ENCODE measurements at regions not wholly inside any gene's neighbourhood (a gene's known extent, or its start where the extent isn't known, plus 50 kb on each side); places are given as distances from the start of the nearest gene placed in this dataset.
"Not testable (repeated sequence)": the region's sequence is repeated elsewhere in the genome, so short reads cannot be mapped to it uniquely, and the experiment has no call there.

DNA sequence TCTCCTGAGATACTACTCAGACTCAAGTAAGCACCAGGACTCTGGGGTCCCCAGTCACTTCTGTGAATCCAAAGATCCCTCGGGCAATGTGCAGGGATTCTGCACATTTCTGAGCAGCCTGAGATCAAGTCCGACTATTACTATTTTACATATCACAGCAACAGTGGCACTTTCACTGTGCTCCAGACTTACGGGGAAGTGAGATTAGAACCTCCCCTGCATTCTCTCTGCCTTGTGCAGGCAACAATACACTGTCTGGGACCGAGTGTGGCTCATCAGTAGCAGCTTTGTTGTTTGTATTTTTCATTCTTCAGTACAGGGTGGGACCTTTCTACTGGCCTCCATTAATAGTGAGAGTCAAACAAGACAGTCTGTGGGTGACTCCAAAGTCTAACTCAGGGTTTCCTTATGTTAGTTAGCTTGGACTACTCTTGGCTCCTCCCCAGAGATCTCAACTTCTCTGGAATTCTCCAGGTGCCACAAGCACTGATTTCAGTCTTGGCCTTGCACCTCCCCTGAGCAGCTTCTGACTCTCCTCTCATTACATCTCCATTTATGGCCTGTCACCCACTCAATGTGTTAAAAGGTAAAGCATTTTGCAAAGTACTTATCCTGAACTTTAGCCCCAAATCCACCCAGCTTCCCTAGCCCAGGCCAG lies 76.2 kb upstream of the TOP3B start:
- TF ChIP-seq, protein P1, sequence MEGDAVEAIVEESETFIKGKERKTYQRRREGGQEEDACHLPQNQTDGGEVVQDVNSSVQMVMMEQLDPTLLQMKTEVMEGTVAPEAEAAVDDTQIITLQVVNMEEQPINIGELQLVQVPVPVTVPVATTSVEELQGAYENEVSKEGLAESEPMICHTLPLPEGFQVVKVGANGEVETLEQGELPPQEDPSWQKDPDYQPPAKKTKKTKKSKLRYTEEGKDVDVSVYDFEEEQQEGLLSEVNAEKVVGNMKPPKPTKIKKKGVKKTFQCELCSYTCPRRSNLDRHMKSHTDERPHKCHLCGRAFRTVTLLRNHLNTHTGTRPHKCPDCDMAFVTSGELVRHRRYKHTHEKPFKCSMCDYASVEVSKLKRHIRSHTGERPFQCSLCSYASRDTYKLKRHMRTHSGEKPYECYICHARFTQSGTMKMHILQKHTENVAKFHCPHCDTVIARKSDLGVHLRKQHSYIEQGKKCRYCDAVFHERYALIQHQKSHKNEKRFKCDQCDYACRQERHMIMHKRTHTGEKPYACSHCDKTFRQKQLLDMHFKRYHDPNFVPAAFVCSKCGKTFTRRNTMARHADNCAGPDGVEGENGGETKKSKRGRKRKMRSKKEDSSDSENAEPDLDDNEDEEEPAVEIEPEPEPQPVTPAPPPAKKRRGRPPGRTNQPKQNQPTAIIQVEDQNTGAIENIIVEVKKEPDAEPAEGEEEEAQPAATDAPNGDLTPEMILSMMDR (IDR thresholded peaks at IDR 0.05; ENCODE audit: insufficient read depth, low read length) = no peak
- no peak for DNase-seq (ENCODE audit: low read depth)

DNA sequence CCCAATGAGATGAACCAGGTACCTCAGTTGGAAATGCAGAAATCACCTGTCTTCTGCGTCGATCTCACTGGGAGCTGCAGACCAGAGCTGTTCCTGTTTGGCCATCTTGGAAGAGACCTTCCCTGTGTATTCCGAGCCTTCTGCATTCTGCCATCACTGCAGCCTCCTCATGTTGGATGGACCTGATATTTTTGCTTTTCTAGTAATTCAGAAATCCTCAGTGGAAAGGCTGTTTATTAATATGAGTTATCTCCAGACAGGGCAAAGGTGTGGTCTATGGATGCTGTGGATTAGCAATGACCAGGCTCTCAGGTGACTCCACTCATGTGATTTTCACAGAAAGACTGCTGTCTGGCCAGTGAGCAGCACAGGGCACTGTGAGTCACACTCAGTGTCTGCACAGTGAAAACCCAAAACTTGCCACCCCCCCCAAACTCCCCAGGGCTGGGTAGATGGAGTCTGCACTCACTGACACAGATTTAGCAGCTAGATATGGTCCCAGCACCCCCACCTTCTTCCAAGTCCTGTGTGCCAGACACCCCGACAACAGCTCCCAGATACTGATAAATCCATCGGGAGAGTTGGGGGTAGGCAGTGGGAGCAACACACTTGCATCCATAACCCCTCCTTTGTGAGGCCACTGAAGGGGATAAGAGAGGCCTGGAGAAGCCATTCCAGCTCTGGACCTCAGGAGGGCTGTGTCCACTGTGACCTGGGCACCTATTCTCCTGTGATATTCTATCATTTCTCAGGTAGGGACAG lies 75.2 kb upstream of the TOP3B start:
- no peak for DNase-seq (ENCODE audit: low read depth)
- TF ChIP-seq, protein P1 (IDR thresholded peaks at IDR 0.05; ENCODE audit: insufficient read depth, low read length) = no peak
- H3K4me3 ChIP-seq (ENCODE audit: low read depth, low read length) = no peak overlapping the region

More for the DNA sequence above, 76.2 kb upstream of the TOP3B start:
- H3K4me3 ChIP-seq (ENCODE audit: low read depth, low read length) = no peak overlapping the region

DNA sequence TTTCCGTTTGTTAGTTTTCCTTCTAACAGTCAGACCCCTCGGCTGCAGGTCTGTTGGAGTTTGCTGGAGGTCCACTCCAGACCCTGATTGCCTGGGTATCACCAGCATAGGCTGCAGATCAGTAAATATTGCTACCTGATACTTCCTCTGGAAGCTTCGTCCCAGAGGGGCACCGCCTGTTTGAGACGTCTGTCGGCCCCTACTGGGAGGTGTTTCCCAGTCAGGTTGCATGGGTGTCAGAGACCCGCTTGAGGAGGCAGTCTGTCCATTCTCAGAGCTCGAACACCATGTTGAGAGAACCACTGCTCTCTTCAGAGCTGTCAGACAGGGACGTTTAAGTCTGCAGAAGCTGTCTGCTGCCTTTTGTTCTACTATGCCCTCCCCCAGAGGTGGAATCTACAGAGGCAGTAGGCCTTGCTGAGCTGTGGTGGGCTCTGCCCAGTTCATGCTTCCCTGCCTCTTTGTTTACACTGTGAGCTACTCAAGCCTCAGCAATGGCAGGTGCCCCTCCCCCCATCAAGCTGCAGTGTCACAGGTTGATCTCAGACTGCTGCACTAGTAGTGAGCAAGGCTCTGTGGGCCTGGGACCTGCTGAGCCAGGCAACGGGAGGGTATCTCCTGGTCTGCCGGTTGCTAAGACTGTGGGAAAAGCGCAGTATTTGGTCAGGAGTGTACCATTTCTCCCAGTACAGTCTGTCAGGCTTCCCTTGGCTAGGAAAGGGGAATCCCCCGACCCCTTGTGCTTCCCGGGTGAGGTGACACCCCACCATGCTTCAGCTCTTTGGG lies 74.4 kb upstream of the TOP3B start:
- H3K4me3 ChIP-seq (ENCODE audit: low read depth, low read length); DNase-seq (ENCODE audit: low read depth): not testable (repeated sequence)

DNA sequence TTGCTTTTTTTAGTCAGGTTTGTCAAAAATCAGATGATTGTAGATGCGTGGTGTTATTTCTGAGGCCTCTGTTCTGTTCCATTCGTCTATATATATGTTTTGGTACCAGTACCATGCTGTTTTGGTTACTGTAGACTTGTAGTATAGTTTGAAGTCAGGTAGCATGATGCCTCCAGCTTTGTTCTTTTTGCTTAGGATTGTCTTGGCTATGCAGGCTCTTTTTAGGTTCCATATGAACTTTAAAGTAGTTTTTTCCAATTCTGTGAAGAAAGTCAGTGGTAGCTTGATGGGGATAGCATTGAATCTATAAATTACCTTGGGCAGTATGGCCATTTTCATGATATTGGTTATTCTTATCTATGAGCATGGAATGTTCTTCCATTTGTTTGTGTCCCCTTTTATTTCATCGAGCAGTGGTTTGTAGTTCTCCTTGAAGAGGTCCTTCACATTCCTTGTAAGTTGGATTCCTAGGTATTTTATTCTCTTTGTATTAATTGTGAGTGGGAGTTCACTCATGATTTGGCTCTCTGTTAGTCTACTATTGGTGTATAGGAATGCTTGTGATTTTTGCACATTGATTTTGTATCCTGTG lies 70.1 kb upstream of the TOP3B start:
- not testable (repeated sequence) for DNase-seq (ENCODE audit: low read depth)

DNA sequence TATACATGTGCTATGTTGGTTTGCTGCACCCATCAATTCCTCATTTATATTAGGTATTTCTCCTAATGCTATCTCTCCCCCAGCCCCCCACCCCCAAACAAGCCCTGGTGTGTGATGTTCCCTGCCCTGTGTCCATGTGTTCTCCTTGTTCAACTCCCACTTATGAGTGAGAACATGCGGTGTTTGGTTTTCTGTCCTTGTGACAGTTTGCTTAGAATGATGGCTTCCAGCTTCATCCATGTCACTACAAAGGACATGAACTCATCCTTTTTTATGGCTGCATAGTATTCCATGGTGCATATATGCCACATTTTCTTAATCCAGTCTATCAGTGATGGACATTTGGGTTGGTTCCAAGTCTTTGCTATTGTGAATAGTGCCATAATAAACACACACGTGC lies 68.4 kb upstream of the TOP3B start:
- not testable (repeated sequence) for DNase-seq (ENCODE audit: low read depth); H3K4me3 ChIP-seq (ENCODE audit: low read depth, low read length)

More for the DNA sequence above, 70.1 kb upstream of the TOP3B start:
- not testable (repeated sequence) for H3K4me3 ChIP-seq (ENCODE audit: low read depth, low read length)

DNA sequence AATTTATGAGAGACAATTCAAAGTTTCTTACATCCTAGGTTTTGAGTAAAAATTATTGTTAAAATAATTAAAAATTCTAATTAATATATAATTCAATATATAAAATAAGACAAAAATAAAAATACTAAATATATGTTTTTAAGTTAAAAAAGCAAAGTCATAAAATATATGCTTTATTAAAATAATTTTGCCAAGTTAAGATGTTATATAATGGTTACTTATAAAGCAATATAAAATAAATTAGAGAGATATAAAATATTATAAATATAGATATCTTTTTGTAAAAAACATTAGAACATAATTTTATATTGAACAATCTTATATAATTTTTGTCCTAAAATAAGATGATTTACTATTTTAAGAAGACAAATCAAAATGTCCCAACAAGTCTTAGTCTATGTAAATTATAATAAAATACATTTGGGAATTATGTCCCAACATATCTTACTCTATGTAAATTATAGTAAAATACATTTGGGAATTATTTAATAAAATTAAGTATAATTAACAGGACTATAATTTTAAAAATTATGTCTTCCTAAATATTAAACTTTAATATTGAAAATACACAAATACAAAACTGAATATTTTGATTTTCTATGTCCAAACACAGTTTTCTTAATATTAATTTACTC lies 67.7 kb upstream of the TOP3B start:
- H3K4me3 ChIP-seq (ENCODE audit: low read depth, low read length) = no peak overlapping the region
- TF ChIP-seq, protein P1 (IDR thresholded peaks at IDR 0.05; ENCODE audit: insufficient read depth, low read length) = no peak
- no peak for DNase-seq (ENCODE audit: low read depth)

DNA sequence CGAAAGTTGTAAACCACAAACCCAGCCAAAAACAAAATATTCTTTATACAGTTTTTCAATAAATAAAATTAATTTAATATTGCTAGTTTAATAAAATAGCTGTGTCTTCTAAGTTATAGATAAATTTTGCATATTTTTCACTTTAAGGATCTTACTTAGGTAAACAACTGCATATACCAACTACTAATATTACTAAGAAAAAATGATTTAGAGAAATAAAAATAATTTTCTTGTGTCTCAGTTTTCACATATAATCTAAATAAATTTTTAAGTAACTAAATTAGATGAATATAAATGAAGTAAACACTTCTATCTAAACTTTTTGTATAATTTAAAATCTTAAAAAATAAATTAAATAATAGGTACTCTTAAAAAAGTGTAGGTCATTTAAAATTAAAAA lies 67.1 kb upstream of the TOP3B start:
- TF ChIP-seq, protein P1 (IDR thresholded peaks at IDR 0.05; ENCODE audit: insufficient read depth, low read length) = no peak
- DNase-seq (ENCODE audit: low read depth) = no peak
- H3K4me3 ChIP-seq (ENCODE audit: low read depth, low read length) = no peak overlapping the region
